Superior temporal gyrus (tissue), 1 donor: ENCODE measurements at regions not wholly inside any gene's neighbourhood (a gene's known extent, or its start where the extent isn't known, plus 50 kb on each side); places are given as distances from the start of the nearest gene placed in this dataset.
"Not testable (repeated sequence)": the region's sequence is repeated elsewhere in the genome, so short reads cannot be mapped to it uniquely, and the experiment has no call there.

Source experiments
- DNase-seq: peaks from one replicate; pipeline ENCODE4 v3.0.0-alpha.2; 2016; ENCODE audit errors: extremely low spot score

DNA sequence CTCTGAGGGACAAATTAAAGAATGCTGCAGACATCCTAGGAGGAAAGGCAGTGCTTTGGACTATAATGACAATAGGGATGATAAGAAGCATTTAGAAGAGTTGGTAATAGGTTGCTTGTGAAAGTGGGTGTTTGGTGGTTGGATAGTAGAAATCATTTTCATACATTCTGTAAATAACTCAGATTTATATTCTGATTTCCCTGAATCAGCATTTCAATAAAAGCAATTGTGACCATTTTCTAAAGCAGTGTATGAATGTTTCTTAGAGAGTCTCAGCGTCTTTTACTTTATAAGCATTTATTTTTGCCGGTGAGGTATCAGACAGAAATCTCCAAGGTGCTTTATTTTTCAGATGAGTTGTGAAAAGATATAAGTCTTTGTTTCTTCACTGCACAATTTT is 1099.0 kb upstream of the LRRTM1 start:
- no peak for DNase-seq

DNA sequence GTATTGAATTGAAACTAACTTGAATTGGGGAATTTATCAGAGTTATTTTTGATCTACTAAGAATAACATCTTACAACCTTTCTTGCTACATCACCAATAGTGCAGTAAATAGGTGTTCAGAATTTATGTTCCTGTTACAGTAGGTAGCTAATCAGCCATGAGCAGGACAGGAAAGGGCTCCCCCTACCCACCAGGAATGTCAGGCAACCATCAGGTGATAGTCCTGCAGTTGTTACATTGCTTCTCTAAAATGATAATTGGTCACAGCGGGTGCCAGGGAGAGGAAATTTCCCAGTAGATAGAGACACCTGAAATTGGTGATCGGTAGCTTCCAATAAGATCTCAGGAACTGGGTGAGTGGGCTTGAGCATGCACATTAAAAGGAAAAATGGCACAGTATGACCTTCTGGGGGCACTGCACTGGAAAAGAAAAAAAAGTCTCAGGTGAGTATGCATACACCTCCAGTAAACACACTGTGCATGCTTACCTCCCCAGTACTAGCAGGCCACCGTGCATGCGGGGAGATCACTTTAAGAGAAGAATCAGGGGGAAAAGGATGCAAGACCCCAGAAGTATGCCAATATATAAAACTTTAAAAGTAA is 1092.0 kb upstream of the LRRTM1 start:
- no peak for DNase-seq

DNA sequence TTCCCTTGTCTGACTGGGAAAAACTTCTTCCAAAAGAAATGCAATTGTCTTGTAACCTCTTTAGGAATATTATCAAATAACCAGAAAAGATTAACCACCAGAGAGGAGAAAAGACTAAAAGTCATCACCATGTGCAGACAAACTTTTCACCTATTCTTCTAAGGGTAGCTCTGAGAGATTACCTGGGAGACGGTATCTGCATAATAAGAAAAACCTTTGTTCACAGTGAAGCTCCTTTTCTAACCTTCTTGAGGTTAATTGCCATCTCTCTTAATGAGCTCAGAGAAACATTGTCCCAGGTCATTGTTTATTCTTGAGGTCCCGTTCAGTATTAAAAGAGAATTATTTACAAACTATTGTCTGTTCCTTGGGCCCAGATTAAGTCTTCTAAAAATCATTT is 1091.2 kb upstream of the LRRTM1 start:
- no peak for DNase-seq

DNA sequence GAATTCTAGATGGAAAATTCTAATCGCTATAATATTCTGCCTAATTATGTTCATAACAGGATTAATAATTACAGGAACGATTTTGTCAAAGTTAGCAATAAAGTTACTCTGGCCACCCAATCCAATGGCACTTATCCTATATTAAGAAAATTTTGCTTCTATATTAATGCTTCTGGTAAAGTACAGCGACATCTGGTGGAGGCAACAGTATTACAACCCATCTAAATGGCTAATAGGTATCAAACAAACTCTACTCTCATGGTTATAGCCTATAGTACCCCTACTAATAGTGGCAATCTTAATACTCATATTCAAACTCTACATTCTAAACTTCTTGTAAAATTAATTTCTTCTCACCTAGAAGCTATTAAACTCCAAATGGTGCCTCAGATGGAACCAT is 1084.7 kb upstream of the LRRTM1 start:
- no peak for DNase-seq

DNA sequence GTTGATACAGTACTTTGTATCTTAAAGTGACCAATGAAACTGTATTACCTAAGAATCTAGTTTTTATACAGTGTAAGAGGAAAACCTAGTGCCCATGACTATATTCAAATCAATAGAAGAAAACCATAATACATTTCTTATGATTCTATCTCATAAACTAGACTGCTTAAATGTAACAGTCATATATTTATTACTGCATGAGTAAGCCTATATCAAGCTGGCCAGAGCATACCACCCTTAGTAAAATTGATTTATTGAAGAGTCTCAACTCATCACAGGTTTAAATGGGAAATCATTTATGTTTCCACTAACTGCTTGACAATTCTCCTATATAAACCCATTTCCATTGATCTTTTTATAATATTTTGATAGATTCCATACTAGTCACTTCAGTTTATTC is 1059.2 kb upstream of the LRRTM1 start:
- no peak for DNase-seq

DNA sequence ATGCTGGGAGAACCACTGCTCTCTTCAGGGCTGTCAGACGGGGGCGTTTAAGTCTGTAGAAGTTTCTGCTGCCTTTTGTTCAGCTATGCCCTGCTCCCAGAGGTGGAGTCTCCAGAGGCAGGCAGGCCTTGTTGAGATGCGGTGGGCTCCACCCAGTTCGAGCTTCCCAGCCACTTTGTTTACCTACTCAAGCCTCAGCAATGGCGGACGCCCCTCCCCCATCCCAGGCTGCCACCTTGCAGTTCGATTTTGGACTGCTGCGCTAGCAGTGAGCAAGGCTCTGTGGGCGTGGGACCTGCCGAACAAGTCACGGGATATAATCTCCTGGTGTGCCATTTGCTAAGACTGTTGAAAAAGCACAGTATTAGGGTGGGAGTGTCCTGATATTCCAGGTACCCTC is 1057.9 kb upstream of the LRRTM1 start:
- not testable (repeated sequence) for DNase-seq

DNA sequence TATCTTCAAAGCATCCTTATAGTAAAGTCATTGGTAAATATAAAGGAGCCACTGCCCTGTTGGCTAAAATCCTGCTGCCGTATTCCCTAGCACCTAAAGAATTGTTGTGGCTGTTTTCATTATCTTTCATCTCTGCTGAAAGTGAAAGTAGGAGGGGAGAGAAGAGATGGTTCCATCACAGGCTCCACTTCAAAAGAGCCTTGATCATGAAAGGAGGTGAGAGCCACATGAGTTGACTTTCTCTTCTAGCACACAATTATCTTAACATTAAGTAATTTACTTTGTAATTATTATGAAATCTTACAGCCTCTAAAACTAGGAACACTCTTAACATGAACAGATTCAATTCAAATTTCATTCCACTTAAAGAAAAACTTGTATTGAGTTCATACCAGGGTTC is 1050.9 kb upstream of the LRRTM1 start:
- no peak for DNase-seq

DNA sequence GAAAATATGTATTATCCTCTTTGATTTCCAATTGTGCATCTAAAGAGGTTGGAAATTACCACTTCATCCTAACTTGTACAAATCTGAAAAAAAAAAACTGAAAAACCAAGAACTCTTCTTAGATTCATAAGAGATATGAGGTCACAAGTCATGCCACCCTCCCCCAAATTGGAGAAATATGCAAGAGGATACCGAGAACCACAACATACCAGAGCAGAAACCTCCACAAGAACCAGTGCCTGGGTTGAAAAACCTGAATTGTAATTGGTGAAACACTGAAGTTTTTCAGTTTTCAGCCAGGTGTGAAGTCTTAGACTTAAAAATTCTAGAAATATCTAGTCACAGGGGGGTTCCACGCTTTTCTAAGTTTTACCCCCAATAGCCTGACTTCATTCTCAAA is 1029.5 kb upstream of the LRRTM1 start:
- no peak for DNase-seq

DNA sequence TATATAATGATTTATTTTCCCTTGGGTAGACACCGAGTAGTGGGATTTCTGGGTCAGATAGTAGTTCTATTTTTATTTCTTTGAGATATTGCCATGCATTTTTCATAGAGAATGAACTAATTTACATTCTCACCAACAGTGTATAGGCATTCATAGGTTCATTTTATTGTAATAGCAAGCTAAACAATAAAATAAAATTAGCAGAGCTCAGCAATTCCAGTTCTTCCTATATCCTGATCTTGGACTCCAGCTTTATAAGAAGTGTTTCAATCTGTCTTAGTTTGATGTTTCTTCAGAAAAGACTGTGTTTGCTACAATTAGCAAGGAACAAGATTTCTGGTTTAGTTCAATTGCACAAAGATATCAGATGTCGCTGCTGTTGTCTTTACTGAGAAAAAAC is 1024.4 kb upstream of the LRRTM1 start:
- no peak for DNase-seq

DNA sequence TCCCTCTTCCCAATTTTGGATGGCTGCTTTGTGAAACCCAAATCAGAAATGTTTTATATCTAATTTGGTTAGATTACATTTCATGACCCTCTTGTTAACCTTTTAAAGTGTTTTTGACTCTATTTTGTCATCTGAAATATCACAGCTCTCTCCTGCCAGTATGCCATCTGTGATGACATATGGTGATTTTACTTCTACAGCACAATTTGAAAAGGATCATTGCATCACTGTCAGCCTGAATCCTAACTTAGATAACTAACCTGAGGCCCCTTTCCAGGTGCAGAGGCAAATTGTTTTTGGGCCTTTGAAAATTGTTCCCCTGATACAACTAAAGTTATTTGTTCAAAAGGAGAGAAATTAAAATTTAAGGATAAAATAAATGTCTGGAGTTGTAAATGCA is 1023.4 kb upstream of the LRRTM1 start:
- DNase-seq, result no peak

DNA sequence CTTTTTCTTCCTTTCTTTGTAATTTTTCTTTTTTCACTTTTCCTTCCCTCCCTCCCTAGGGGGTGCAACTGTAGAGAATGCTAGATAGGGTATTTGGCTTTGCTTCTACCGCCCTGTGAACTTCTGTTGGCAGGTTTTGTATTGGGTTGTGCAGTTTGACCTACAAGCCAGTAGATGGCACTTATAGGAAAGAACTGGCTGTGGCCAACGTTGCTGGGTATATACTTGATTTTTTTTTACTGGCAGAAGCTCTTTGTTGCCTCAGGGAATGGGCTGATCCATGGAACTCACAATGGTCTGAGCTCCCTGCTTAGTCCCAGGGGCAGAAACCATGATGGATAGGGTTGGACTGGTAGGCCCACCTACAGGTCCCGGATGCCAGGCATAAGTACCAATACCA is 1019.5 kb upstream of the LRRTM1 start:
- DNase-seq, result no peak

DNA sequence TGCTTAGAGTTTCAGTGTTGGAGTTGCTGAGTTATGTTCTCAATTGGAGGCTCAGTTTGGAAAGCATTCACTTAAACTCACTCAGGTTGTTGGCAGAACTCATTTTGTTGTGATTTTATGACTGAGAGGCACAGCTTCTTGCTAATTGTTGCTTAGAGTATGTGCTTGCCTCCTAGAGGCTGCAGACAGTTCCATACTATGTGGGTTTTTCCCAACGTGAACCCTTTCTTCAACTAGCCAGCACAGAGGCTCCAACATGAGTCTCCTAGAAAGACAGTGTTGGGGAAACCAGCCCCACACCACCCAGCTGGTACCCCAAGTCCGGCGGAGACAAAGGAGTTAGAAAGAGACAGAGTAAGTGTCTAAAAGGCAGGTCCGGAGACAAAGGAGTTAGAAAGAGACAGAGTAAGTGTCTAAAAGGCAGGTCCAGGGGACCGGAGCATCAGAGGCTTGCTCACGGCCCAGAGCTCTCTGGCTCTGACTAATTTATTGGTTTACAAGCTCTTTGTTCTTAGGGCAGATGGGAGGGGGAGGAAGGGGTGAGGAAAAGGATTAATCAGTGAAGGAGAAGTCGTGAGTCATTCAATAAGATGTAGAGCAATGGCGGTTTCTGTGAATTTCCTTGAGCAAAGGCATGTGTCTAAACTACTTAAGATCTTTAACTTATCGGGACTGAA is 999.7 kb upstream of the LRRTM1 start:
- DNase-seq, result no peak

DNA sequence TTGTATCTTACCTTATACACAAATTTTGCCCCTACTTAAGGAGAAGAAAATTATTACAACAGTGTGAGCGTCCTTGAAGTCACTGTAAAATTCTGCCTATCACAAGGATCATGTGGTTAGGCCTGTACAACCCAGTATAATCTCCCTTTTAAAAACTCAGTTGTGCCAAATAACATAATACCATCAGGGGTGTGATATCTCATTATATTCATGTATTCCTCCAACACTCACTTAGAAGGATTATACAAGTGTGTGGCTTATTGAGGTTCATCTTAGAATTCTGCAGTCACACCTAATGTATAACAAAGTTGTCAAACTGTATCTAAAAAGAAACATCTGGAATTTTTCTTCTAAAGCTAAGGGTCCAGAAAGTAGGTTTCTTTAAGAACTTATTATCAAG is 998.8 kb upstream of the LRRTM1 start:
- DNase-seq, result no peak

DNA sequence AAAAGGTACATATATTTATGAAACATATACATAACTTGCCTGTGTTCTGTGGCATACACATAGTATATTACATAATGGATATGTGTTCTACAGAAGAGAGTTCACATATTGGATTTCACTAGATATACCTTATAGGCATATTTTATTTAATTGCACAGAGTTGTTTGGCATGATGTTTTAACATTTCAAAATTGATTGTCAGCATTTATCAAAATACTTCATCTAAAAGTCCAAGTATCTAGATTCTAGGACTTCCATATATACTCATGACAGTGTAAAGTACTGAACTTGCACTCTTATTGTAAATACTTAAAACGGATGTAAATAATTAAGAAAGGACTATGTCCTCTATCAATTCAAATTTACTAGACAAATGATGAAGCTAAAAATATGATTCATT is 995.3 kb upstream of the LRRTM1 start:
- no peak for DNase-seq

DNA sequence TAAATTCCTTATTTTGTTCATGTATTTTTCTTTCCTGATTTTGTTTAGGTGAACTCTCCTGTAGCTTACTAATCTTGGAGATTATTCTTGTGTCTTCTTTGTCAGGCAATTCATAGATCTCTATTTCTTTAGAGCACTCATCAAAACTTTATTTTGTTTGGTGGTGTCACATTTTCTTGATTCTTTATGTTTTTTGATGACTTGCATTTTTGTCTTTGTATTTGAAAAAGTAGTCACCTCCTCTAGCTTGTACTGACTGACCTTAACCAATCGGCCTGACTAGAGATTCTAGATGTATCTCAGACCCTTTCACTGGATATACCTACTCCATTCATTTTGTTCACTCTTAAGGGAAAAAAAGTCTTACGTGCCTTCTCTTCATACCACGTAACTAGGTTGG is 986.3 kb upstream of the LRRTM1 start:
- DNase-seq, result no peak

DNA sequence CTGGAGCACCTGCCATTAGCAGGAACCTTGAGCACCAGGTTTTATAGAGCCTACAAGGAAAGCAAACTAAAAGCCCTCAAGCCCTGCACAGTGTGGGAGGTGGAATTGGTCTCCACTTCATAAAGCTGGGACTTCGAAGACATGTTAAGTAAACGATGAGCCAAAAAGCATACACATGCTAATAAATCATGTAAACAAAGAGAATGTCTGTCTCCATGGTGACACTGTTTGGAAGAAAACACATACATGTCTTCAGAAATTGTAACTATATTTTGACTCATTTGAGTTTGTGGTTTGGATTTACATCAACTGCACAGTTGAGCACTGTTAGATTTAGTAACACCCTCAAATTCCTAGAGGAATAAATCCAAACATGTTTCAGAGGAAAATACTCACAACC is 978.5 kb upstream of the LRRTM1 start:
- DNase-seq, result no peak

DNA sequence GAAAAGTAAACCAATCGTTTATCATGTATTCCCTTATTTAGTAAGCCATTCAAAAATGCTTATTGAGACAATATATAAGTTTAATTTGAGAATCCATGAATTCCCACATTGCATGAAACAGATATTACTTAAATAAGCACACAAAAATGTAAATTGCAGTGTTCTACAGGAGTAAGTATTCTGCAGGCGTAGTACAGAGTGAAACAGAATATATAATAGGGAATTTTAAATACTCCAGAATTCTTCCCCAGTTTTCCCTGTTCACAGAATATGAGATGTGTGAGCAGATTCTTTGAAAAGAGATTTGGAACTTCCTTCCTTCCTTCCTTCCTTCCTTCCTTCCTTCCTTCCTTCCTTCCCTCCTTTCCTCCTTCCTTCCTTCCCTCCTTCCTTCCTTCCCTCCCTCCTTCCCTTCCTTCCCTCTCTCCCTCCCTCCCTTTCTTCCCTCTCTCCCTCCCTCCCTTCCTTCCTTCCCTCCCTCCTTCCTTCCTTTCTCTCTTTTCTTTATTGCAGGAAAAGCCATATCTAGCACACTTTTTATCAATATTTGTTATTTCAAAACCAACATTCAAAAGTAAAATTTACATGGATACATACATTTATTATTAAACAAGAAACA is 977.7 kb upstream of the LRRTM1 start:
- no peak for DNase-seq

DNA sequence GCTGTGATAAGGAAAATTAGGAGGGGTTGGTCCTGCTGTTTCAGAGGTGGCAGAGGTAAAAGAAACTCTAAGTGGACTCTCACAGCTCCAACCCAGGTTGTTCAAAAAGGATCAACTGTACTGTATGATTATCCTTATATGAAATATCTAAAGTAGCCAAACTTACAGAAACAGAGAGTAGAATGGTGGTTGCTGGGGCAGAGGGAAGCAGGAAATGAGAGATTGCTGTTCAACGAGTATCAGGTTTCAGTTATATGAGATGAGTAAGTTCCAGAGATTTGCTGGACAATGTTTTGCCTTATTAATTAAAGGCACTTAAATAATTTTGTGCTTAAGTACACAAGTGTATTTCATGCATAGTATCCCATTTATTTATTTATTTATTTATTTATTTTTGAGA is 972.0 kb upstream of the LRRTM1 start:
- DNase-seq, result no peak

DNA sequence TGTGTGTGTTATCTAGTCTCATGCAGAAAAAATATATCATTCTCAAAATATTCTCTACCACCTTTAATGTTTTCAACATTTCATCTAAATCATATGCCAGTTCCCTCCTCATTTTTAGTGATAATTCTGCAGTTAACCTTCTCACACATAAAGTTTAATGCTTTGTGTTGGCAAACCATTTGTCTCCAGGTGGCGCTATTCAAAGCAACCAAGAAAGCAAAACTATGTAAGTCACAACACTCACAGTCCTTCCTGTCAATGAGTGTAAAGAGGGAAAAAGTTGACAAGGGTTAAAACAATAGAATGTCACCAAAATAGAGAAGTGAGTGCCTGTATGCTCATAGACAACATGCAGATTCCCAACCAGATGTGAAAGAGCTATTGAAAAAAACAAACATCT is 961.6 kb upstream of the LRRTM1 start:
- DNase-seq, result no peak

DNA sequence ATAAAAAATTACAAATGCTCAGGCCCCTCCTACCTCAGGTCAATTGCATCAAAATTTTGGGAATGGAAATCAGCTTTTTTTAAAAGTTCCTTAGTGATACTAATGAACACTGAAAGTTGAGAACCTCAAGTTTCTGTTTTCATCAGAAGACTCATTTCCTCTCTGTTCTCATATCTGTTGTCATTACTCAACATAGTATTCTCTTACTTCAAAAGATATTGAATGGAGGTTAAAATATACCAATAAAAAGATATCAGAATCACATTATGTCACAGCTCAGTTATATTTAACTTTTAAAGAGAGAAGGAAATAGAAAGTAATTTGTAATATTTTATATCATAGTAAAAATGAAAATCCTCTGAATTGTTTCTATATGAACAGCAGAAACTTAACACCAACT is 959.4 kb upstream of the LRRTM1 start:
- DNase-seq, result no peak

DNA sequence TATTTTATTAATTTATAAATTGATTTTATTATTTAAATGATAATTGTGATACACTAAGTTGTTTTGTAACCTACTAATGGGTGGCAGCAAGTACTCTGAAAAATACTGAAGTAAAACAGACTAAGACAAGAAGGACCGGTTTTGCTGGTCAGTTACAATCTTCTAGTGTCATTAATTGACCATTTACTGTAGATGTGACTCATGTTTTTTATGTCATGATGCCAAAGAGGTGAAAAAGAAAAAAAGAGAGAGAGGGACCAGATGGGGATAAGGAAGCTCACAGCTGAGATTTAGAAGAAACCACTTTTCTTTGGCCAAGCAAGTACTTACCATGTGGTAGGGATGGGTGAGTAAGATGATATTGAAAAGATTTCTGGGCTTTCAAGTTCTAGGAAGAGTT is 955.8 kb upstream of the LRRTM1 start:
- no peak for DNase-seq

DNA sequence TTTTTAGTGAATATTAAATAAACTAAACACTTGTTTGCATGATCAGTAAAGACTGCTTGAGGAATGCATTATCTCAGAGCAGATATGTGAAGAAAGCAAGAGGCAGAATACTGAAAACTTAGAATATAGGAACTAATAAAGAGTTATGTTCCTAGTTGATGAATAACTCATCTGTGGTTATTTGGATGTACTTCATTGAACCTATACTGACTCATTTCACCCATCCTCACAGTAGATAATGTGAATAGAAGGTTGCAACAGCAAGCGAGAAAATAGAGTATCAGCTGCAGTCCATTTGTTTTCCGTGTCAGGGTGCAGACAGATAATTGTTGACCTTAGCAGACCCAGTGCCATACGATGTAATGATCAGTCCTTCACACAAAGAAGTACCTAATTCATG is 945.7 kb upstream of the LRRTM1 start:
- no peak for DNase-seq

DNA sequence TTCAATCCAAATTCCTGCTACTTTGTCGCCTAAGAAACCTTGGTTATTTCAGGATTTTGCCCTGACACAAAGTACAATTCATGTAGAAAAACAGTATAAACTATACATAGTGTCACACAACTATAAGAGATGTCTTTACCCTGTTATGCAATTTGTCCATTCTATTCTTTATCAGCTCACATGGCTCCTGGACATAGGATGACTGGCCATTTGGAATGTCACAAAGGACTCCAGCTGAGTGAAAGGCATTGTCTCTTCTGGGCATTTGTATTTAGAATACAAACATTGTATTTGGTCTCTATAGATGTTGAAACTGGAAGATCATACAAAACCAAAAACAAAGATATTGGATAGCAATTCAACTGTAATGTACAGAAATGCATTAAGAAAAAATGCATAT is 944.6 kb upstream of the LRRTM1 start:
- DNase-seq, result no peak

DNA sequence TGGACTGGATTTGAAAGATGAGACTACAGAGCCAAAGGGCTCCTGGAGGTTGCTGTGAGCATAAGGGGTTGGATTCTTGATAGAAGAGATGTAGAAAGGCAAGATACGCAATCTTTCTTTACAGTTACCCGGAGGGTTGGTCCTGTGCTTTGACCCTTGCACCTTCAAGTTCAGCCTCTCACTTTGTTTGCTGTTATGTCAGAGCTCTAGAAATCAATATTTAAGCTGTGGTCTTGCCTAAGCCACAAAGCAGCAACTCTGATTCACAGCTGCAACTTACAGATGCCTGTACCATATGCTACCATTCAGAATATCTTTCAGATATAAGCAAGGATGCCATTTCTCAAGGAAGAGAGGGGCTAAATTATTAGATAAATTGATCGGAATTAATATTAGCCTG is 943.1 kb upstream of the LRRTM1 start:
- no peak for DNase-seq
